ENCODE measurements at regions not wholly inside any gene's neighbourhood (a gene's known extent, or its start where the extent isn't known, plus 50 kb on each side); places are given as distances from the start of the nearest gene placed in this dataset.

DNA sequence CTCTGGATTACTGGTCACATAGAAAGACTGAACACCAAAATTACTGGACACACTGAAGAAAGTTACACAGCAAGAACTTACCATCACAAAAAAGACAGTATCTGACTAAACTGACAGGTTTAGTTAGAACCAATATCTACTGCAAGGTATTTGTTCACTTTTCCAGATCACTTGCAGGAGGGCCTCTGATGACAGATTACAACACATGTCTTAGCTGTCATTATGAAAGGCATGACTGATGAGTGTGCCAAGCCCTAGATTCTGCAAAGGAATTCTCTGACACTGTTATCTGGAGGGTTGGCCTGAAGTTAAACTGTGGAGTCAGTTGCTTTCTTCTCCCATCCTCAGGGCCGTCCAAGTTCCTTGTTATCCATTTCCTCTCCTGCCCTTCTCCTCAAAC is 242.7 kb downstream of the KIF20B start:
- intact Hi-C loops (cut with DNase I), result no loop called here
- Histone ChIP-seq H3K4me3 (no peak overlapping the region), H3K27ac (no peak overlapping the region), H3K27me3 (no peaks in the 10 kb centered on the region), H3K4me1 (peaks cover 0 to 2% of the 10 kb centered on the region in 2 donors), H3K9me3 (no peaks in the 10 kb centered on the region), H3K36me3 (no peaks in the 10 kb centered on the region)
- TF ChIP-seq, protein P1, sequence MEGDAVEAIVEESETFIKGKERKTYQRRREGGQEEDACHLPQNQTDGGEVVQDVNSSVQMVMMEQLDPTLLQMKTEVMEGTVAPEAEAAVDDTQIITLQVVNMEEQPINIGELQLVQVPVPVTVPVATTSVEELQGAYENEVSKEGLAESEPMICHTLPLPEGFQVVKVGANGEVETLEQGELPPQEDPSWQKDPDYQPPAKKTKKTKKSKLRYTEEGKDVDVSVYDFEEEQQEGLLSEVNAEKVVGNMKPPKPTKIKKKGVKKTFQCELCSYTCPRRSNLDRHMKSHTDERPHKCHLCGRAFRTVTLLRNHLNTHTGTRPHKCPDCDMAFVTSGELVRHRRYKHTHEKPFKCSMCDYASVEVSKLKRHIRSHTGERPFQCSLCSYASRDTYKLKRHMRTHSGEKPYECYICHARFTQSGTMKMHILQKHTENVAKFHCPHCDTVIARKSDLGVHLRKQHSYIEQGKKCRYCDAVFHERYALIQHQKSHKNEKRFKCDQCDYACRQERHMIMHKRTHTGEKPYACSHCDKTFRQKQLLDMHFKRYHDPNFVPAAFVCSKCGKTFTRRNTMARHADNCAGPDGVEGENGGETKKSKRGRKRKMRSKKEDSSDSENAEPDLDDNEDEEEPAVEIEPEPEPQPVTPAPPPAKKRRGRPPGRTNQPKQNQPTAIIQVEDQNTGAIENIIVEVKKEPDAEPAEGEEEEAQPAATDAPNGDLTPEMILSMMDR (IDR thresholded peaks at IDR 0.05), result no peak
- no peak for DNase-seq (ENCODE audit: low spot score in 2 of 2)

DNA sequence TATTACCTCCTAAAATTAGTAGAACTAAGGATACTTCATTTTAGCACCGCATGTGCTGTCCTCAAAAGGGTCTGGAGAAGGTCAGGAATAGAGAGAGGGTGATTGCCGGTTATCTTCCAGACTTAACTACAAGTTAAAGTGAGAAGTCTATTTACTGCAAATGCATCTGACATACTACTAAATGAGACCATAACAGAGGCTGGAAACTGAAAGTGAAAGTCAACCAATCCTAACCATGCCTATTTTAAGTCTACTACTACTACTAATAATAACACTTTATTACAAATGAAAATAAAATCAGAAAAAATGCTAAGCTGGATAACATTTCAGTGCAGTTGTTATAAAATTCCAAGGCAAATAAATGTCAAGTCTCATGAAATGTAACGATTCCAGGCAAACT is 244.7 kb downstream of the KIF20B start:
- no peak overlapping the region for H3K27ac ChIP-seq
- no peaks in the 10 kb centered on the region for H3K9me3 ChIP-seq
- no peaks in the 10 kb centered on the region for H3K27me3 ChIP-seq
- DNase-seq (ENCODE audit: low spot score in 2 of 2), result no peak
- TF ChIP-seq, protein P1 (IDR thresholded peaks at IDR 0.05), result no peak
- H3K36me3 ChIP-seq, result no peaks in the 10 kb centered on the region
- intact Hi-C loops (cut with DNase I), result no loop called here
- peak overlapping the region; percentile 1 to 34 for H3K4me3 ChIP-seq
- H3K4me1 ChIP-seq, result no peaks in the 10 kb centered on the region

DNA sequence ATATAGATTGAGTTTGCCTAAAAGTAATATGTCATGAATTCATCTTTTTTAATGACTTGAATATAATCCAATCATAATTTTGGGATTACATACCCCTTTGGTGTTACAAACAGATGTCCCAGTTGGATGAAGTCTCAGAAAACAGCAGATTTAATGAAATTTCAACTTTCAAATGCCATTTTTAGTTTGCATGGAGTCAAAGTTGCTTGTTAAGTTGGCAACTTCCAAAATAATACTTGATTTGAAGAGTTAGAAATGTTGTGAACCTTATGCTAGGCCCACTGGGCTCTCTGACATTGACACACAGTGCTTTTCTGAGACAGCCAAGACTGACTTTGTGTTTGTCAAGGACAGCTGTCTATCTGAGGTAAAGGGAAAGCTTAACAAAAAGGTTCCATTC is 248.1 kb downstream of the KIF20B start:
- intact Hi-C loops (cut with DNase I), result no loop called here
- no peak overlapping the region for H3K4me3 ChIP-seq
- H3K27ac ChIP-seq, result no peak overlapping the region
- no peaks in the 10 kb centered on the region for H3K27me3 ChIP-seq
- no peaks in the 10 kb centered on the region for H3K4me1 ChIP-seq
- TF ChIP-seq, protein P1 (IDR thresholded peaks at IDR 0.05), result no peak
- H3K9me3 ChIP-seq, result no peaks in the 10 kb centered on the region
- no peaks in the 10 kb centered on the region for H3K36me3 ChIP-seq
- DNase-seq (ENCODE audit: low spot score in 2 of 2), result no peak

DNA sequence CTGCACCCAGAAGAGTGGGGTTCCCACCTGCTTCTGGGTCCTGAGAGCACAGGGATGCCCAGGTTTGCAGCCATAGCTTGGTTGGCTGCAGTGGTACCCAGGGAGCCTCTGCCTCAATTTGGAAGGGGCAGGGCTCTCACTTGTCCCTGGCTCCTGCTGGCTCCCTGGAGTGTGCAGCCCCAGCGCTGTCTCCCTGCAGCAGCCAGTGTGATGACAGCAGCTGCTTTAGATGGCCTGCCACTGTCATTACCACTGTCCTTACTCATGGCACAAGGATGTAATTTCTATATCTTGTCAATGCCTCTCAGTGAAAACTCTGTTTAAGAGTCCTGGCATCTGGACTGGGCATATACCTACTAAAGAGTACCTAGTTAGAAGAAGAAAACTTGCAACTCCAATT is 250.9 kb downstream of the KIF20B start:
- Histone ChIP-seq H3K4me1 (no peaks in the 10 kb centered on the region), H3K9me3 (no peaks in the 10 kb centered on the region), H3K36me3 (no peaks in the 10 kb centered on the region), H3K4me3 (no peak overlapping the region), H3K27me3 (no peaks in the 10 kb centered on the region), H3K27ac (no peak overlapping the region)
- DNase-seq (ENCODE audit: low spot score in 2 of 2), result no peak
- intact Hi-C loops (cut with DNase I), result no loop called here
- TF ChIP-seq, protein P1 (IDR thresholded peaks at IDR 0.05), result no peak

DNA sequence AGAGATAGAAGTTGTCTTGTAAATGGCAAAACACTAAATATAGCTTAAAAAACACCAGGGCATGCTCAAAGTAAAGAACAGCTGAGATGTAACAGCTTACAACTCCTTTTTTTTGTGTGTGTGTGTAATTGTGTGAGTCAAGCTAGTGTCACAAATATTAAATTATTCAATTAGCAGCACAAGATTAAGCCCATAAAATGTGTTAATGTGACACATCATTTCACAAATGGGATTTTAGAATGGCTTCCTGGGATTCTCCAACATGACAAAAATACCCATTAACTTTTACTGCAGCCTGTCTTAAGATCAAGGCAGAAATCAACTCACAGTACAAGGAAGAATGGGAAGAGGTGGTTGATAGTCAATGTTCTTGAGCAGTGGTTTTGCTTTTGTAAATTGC is 251.4 kb downstream of the KIF20B start:
- H3K36me3 ChIP-seq, result no peaks in the 10 kb centered on the region
- no peak for DNase-seq (ENCODE audit: low spot score in 2 of 2)
- H3K27ac ChIP-seq, result no peak overlapping the region
- no peaks in the 10 kb centered on the region for H3K9me3 ChIP-seq
- intact Hi-C loops (cut with DNase I), result no loop called here
- no peaks in the 10 kb centered on the region for H3K4me1 ChIP-seq
- no peak overlapping the region for H3K4me3 ChIP-seq
- TF ChIP-seq, protein P1 (IDR thresholded peaks at IDR 0.05), result no peak
- no peaks in the 10 kb centered on the region for H3K27me3 ChIP-seq

DNA sequence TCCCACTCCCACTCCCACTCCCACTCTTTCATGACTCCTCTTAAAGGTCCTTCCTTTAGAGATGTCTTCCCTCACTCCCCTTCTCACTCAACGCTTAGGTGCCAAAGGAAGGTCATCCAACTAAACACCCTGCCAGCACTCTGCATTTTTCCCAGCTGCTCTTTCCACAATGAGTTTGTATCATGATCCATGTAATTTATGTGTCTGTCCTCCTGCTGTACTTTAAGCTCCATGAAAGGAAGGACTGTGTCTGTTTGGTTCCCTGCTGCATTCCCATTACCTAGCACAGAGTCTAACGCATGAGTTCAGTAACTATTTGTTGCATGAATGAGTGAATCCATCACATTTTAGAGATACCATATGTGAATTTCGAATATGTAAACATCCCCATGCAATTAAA is 252.7 kb downstream of the KIF20B start:
- Histone ChIP-seq H3K27me3 (no peaks in the 10 kb centered on the region), H3K9me3 (no peaks in the 10 kb centered on the region), H3K36me3 (no peaks in the 10 kb centered on the region), H3K27ac (no peak overlapping the region), H3K4me3 (no peak overlapping the region), H3K4me1 (no peaks in the 10 kb centered on the region)
- no peak for DNase-seq (ENCODE audit: low spot score in 2 of 2)
- TF ChIP-seq, protein P1 (IDR thresholded peaks at IDR 0.05), result no peak
- intact Hi-C loops (cut with DNase I), result loop anchor here (2.0 kb wide), 1 partner anchor 639 kb away; no protein-coding TSS in a partner anchor
